ENCODE measurements at regions not wholly inside any gene's neighbourhood (a gene's known extent, or its start where the extent isn't known, plus 50 kb on each side); places are given as distances from the start of the nearest gene placed in this dataset.

DNA sequence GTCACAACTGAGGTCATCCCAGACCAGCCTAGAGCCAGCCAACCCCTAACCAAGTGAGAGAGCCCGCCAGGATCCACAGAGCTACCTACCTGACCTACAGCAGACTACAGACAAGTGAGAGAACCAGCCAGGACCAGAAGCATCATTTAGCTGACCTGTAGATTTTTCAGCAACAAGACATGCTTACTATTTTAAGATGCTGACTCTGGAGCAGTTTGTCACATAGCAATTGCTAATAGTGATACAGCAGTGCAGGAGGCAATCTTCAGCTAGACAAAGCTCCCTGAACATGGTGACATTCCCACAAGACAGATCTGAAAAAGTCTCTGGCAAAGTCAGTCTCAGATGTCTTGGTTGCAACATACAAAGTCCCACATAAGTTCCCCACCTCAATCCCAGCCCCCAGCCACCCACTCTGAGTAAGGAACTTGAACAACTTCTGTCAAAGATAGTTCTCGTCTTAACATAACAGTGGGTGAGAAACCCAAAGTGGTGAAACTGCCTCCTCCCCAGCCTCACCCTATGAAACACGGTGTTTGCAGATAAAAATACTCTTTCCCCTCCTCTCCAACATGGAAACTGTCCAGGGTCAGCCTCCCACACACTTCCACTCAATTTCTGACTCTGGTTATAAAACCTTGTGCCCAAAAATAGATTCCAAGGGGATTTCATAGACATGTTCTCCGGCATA, 120.3 kb upstream of the SLC6A11 start:
- in situ Hi-C loops (cut with MboI; ENCODE audit: low sequenced_read_pairs), result no loop called here

DNA sequence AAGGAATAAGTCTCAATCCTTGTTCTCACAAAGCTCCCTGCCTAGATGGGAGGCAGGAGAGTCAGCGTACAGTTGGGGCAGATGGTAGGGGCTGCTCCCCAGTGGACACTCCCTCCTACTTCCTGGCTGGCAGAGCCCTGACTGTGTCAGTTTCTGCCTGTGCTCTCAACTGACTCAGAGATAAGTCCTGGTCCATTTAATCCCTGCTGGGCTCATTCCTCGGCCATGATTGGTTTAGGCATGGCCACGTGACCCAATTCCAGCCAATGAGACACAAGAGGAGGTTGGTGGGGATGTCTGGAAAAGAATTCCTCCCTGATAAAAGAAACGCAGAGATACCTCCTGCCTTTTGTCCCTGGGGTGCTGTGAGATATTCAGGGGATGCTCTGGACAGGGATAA, 118.1 kb upstream of the SLC6A11 start:
- in situ Hi-C loops (cut with MboI; ENCODE audit: low sequenced_read_pairs), result no loop called here

DNA sequence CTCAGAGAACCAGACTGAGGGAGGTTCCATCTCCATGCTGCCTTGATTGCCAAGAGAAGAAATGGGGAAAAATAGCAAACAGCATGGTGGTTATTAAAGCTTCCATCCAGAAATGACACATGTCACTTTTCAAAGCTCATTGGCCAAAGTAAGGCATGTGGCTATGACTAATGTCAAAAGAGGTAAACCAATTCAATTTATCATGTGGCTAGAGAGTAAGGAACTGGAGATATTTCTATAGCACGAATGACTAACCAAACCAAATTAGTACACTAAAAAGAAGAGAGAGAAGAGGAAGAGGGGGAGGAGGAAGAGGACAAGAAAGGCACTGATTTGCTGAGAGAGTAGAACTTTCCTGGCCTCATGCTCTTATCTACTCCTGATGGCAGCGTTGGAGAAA, 115.2 kb upstream of the SLC6A11 start:
- in situ Hi-C loops (cut with MboI; ENCODE audit: low sequenced_read_pairs), result no loop called here

DNA sequence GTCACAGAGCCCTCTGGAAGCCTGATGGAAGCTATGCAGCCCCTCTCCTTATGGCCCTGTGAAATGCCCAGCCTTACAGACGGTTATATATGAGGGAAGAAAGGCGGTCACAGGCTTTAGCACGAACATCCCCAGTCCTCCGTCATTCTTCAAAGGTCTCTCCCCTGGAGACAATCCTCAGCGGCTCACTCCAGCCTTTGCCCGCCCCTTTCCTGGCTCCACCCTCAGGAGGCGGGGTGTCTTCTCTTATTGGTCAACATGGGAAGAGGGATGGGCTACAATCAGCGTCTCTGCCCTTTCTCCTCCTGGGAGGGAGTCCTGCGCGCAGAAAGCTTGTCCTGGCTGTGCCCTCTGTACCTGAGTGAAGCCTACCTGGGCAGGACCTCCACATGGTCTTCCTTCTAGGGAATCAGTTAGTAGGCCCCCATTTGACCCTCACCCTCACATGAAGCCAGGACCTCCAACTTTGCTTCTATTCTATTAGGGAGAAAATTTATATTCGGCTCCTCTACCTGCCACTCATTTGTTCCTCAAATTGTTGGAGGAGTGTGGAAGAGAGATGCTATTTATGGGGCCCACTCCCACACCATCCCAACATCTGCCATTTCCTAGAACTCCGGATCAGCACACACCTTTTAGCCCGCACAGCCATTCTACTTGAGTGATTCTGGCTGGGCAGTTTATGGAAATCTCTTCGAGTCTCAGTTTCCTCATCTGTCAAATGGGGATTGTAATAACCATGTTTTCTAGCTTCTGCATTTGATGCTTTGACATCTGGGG, 112.9 kb upstream of the SLC6A11 start:
- in situ Hi-C loops (cut with MboI; ENCODE audit: low sequenced_read_pairs), result no loop called here

DNA sequence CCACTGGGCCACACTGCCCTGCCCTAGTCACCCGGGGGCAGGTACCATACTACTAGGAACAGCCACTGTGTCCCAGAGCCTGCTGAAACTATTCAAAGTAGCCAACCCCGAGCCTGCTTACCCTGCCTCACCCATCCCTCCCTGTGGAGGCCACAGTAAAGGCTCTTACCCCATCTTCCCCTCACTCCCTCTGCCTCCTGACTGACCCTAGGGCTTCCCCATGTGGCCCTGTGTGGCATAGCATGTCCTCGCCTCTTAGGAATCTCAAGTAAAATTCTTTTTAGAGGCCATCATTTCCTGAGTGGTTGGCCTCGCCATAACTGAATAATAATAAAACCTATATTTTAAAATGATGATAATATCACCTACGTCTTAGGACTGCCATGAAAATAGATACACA, 112.2 kb upstream of the SLC6A11 start:
- in situ Hi-C loops (cut with MboI; ENCODE audit: low sequenced_read_pairs), result no loop called here

DNA sequence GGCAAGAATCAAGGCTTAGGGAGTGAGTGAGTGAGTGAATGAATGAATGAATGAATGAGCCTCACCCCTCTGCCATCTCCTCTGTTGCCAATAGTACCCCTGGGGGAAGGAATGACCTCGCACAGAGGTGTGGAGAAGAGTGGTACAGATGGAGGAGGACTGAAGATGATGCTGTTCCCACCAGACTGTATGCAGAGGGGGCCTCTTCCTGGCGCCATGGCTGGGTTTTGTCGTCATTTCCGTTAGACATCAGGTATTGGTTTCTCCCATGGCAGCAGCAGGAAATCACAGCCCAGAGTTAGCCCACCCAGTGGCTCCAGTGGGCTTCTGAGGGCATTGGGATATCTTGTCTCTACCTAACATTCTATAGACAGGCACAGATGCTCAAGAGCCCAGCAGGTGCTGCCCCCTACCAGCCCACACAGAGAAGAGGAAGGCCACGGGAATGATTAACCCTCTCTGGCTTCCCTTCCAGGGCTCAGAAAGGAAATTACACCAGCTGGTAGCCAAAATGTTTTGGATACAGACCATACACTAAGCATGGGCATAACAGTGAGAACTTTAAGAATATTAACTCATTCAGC, 109.8 kb upstream of the SLC6A11 start:
- in situ Hi-C loops (cut with MboI; ENCODE audit: low sequenced_read_pairs), result no loop called here

DNA sequence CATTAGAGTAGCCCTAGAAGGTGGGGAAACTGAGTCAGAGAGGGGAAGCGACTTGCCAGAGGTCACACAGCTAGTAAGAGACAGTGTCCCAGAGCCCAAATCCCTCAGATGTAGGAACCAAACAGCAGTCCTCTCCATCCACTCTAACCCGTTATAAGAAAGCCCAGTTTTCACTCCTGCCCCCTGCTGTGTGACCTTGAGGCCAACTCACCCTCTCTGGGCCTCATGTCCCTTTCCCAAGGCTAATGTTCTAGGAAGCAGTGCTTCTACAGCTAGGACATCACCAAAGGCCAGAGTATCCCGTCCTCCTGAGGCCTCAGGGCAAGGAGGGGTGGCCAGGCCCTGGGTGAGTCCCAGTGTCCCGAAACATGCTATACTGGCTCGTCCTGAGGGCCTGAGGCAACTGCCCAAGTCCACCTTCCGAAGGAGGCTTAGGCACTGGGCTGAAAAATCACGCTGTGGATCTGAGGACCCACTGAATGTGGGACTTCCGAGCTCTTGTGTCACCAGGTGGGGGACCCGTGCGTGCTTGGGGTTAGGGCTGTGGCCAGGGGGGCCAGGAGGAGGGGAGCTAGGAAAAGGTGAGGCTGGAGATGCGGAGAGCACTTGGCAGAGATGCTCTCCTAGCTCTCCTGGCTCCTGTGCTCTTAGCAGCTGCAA, 109.2 kb upstream of the SLC6A11 start:
- in situ Hi-C loops (cut with MboI; ENCODE audit: low sequenced_read_pairs), result no loop called here

DNA sequence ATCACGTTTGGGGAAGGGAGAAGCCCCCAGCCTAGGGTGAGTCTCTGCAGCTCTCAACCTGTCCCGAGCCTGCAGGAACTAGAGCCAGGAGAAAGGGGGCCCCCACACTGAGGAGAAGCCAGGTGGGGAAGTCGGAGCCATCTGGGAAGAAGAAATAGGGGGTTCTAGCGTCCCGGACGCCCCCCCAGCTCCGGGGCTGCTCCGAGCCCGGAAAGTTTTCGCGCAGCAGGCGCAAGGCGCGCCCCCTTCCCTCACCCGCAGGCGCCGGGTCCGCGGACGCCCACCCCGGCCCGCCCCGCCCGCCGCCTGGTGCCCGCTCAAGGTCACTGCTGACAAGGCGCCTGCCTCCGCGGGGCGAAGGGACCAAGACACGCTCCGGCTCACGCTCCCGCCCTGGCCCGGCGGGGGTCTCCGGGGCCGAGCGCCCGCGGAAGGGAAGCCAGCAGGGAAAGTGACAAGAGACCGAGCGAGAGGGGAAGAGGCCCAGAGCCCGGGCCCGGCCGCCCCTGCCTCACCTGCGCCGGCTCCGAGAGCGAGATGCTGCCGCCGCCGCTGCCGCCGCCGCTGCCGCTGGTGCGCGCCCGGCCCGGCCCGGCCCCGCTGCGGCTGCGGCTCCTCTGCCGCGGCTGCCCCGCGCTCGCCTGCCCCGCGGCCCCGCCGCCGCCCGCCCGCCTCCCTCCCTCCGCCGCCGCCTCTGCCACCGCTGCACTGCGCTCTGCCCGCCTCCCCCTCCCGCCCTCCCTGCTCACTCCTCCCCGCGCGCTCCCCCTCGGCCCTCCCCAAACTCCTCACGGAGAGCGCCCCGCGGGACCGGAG, 108.4 kb upstream of the SLC6A11 start:
- in situ Hi-C loops (cut with MboI; ENCODE audit: low sequenced_read_pairs), result no loop called here

DNA sequence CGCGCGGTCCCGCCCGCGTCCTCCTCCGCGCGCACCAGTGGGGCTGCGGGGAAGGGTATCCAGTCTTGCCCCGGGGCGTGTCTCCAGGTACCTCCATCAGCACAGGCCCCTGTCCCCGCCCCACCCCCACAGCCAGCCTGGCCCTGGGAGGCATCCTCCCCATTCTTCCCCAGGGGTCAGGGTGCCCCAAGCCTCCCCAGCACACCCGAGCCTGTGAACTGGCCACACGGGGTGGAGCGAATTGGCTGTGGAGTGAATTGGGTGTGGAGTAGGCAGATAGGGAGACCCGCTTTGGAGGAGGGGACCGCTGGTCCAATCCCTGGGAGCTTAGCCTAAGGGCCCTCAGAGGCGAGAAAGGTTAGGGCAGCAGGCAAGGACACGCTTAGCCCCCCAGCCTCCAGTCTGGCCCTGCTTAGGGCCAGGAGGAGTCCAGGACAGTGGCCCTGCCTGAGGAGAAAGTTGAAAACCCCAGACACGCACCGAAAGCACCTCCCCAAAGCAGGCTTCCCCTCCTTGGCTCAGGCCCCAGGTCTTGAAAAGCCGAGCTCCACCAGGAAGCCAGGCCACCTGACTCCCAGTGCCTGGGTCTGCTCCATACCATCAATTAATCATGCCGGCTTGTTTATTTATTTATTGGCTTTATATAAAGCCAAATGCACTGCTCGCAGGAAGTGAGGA, 107.7 kb upstream of the SLC6A11 start:
- in situ Hi-C loops (cut with MboI; ENCODE audit: low sequenced_read_pairs), result no loop called here

DNA sequence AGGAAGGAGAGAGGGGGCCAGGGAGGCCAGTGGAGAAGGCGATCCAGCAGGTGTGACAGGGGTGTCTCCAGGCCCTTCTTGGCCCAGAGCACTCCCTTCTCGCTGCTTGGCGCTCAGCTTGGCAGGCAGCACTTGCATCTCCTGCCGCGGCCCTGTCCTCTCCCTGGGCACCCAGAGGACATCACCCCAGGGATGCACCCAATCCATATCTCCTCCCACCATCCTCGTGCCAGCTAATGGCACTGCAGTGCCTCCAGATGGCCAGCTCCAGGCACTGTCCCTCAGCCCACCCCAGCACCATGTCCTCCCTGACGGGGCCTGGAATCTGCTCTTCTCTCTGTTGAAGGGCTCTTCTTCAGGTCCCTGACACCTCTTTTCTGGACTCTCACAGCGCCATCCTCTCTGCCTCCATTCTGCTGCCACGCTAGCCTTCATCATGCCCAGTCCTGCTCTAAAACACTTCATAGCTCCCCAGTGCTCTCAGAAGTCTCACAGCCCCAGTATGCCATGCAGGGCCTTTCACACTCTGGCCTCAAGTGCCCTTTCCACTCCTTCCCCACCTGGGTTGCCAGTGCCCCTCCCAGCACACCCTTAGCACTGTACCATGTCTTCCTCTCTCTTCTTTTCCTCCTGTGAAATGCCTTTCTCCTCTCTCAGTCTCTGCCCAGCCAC, 106.8 kb upstream of the SLC6A11 start:
- in situ Hi-C loops (cut with MboI; ENCODE audit: low sequenced_read_pairs), result no loop called here

DNA sequence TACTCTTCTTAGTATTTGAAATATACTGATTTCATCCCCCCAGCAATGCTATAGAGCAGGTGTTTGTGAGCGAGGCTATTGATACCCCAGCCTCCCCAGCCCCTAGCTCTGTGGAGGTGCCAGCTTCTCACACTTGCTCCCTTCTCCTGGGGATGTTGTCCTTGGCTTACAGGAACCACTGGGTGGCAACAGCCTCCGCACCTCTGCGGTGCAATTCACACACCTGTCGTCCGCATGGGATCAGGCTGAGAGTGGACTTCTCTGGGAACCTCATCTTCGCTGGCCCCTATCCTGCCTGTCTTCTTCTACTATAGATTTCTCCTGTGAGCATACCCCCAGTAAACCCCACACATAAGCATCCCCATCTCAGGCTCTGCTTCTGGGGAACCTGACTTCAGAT, 103.9 kb upstream of the SLC6A11 start:
- in situ Hi-C loops (cut with MboI; ENCODE audit: low sequenced_read_pairs), result no loop called here

DNA sequence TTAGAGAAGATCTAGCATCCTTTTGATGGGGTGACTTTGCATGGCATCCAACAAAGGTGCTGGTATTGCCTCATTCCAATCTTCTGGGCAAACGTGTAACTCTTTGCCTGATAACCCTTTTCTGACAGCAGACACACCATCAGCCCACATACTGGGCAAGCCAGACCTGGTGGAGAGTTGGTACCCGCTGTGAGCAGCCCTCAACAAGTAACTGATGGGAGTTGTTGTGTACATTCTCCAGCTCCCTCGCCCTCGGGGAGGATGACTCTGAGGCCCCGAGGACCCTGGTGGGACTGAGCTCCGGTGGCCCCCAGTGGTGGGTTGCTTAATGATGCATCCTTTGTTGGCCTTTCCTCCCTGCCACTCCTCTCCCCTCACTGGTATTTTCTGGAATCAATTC, 102.4 kb upstream of the SLC6A11 start:
- in situ Hi-C loops (cut with MboI; ENCODE audit: low sequenced_read_pairs), result no loop called here

DNA sequence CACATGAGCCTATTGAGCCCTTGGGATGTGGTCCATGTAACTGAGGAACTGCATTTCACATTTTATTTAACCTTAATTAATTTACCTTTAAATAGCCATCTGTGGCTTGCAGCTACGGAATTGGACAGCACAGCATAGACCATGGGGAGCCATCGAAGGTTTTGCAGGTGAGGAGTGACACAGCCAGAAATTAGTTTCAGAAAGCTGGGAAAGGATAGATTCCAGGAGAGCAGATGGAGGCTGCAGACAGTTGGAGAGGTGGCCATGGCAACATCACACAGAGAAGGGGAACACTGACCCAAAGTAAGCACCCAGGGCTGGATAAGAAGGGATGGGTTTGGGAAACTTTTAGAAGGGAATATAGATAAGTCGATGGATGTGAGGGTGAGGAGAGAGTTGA, 100.1 kb upstream of the SLC6A11 start:
- in situ Hi-C loops (cut with MboI; ENCODE audit: low sequenced_read_pairs), result no loop called here

DNA sequence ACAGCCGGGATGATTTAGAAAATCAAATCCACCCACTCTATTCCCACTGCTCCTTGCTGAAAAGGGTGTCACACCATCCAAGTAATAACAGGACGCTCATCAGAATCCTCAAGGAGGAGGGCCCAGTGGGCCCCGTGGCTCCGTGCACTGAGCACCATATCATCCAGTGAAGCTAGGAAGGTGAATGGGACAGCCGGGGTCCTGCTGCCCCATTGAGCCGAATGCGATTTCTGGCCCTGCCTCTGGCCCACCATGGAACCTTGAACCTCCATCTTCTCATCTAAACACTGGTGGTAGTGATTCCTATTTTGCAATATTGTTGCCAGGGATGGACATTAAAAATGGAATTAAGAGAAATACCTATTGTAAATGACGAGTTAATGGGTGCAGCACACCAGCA, 99.1 kb upstream of the SLC6A11 start:
- in situ Hi-C loops (cut with MboI; ENCODE audit: low sequenced_read_pairs), result no loop called here

DNA sequence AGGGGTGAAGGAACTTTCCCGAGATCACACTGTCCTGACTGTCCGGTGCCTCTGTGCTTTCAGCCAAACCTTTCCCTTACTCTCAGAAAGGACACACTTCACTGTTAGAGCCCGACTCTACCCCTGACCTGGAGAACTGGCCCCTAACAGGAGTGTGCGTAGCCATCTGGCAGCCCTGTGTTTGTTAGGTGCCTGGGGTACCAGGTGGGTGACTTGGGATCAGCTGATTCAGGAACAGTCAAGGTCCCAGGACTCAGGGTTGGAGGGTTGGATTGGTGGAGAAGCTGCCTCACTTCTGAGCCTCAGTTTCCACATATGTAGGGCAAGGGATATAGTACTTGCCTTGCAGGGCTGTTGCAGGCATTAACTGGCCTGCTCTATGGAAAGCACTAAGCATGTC, 98.3 kb upstream of the SLC6A11 start:
- in situ Hi-C loops (cut with MboI; ENCODE audit: low sequenced_read_pairs), result no loop called here

DNA sequence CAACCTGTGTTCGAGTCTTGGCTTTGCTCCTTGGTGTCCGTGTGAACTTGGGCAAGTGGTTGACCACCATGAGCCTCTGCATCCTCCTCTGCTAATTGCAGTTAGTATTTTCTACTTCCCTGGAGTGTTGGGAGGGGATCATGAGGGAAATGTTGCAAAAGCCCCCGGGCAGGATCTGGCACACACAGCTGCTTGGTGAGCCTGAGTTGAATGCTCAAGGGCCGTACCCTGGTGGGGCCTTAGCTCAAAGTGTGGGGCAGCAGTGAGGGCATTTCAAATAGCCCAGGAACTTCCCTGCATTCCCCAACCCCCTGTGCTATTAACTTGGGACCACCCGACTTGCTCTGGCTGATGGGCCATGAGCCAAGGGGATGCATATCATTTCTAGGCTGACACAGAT, 94.9 kb upstream of the SLC6A11 start:
- in situ Hi-C loops (cut with MboI; ENCODE audit: low sequenced_read_pairs), result no loop called here

DNA sequence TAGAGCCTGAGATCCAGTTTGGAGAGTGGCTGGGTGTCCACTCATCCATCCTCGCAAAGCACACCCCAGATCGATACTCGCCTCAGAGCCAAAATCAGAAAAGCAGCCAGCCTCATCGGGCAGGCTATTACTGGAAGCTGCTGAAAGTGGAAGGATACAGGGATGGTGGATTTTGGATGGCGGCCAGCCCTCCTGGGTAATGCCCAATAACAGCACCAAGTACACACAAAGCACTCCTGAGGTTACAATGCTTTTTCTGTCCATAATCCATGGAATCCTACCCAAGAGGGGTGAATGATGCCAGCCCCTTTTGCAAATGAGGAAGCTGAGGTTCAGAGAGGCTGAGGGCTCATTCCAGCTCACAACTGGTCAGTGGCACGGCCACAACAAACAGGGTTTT, 93.1 kb upstream of the SLC6A11 start:
- in situ Hi-C loops (cut with MboI; ENCODE audit: low sequenced_read_pairs), result no loop called here

DNA sequence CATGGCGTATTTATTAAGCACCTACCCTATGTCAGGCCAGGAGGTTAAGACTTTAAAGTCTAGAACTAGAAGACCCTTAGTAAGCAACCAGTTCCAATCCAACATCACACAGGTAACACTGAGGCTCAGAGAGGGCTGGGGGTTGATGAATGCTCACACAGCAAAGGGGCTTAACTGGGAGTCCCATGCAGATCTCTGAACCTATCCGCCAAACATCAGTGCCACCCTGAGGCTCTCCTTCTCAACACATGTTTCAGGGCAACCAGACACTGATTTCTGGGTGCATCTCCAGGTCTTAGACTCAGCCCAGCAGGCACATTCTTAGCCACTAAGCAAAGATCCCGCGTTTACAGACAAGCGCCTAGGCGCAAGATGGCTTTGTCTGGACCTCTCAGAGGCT, 92.0 kb upstream of the SLC6A11 start:
- in situ Hi-C loops (cut with MboI; ENCODE audit: low sequenced_read_pairs), result no loop called here

DNA sequence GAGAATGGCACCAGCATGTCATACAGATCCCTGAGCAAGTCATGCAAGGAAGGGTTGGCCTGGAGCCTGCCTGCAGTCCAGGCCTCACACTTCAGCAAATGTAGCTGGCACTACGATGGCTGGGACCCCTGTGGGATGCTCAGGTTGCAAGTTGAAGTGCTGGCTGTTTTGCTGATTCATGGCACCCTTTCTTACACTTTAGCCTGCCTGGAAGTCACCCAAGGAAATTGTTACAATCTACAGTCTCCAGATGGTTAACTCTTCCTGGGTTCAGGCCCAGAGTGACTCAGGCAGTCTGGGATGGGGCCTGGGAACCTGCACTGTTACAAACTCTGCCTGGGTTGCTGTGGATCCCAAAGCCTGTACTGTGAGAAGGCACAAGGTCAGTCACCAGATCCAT, 91.0 kb upstream of the SLC6A11 start:
- in situ Hi-C loops (cut with MboI; ENCODE audit: low sequenced_read_pairs), result no loop called here

DNA sequence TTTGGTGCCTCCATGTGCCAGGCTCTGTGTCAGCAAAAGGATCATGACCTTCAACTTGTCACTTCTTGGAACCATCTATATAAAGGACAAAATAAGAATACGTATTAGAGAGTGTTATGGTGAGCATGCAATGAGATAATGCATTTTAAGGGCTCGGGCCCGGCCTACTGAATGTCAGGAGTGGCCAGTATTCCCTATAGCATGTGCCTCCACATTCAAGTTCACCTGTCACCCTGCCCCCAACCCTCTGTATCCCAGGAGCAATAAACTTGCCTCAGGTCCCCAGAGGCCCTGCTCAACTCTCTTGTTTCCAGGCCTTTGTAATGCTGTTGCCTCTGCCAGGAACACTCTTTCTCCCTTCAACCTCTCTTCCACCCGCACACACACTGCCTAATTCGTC, 90.2 kb upstream of the SLC6A11 start:
- in situ Hi-C loops (cut with MboI; ENCODE audit: low sequenced_read_pairs), result no loop called here

All from HL-60/S4 treated with retinoic acid at 250 ng/mL for 4 days and 3 days (cell line).